HuH-7 (cell line): ENCODE measurements at regions not wholly inside any gene's neighbourhood (a gene's known extent, or its start where the extent isn't known, plus 50 kb on each side); places are given as distances from the start of the nearest gene placed in this dataset.

Experiments used
- DNase-seq: peaks from one replicate; pipeline ENCODE4 v3.0.0; 2011; ENCODE audit warnings: low spot score

DNA sequence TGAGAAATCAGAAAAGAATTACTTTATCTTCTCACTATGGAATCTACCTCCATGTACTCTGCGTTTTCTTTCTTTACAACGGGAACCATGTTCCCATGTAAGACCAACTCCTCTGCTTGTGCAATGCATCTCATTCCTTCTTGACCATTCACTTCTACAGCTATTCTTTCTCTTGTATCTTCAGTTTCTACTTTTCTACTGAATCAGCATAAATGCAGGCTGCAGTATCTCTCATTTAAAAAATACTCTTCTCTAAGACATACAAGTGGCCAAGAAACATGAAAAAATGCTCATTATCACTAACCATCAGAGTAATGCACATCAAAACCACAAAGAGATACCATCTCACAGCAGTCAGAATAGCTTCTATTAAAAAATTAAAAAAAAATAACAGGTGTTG, 74.1 kb upstream of the NANOGP8 start:
- no peak for DNase-seq

DNA sequence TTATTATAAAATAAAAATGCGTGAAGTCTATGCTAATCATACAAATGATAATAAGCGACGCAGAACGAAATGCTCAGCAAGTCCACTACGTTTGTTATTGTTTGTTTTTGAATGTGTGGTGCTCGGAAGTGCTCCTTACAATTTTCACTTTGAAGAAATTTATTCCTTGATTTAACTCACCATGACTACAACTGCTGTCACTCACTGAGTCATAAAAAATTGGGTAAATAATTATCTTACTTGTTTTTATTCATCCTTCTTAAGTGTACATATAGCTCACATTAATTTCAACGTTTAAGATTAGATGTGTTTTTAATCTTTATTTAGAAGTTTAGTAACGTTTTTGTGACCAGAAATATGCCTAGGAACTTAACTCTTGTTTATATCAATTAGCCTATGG, 66.7 kb upstream of the NANOGP8 start:
- no peak for DNase-seq

DNA sequence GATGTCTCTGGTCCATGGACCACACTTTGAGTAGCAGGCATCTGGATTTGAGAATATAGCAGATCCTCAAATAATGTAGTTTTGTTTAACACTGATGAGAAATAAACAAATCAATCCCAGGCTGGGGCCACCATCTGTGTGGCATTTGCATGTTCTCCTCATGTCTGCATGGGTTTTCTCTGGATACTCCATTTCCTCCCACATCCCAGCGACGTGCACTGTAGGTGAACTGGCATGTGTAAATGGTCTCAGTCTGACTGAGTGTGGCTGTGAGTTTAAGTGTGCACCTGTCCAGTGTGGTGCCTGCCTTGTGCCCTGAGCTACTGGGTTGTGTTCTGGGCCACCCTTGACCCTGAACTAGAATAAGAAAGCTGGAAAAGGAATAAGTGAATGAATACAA, 66.3 kb upstream of the NANOGP8 start:
- no peak for DNase-seq

DNA sequence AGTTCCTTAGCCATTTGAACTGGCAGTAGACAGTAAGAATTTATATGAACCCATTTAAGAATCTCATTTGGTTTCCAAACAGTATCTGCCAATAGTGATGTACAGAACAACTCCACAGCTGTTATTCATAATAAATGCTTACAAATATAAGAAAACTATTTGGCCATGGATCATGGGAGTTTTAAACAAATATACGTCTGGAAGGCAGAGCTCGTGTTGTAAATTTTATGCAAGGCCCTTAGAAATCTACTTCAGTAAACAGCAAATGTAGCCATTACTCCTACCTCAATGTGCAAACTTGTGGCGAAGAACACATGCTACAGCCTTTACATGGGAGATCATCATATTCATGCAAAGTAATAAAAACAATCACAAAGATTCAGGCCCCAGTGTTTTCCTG, 65.3 kb upstream of the NANOGP8 start:
- DNase-seq: no peak

DNA sequence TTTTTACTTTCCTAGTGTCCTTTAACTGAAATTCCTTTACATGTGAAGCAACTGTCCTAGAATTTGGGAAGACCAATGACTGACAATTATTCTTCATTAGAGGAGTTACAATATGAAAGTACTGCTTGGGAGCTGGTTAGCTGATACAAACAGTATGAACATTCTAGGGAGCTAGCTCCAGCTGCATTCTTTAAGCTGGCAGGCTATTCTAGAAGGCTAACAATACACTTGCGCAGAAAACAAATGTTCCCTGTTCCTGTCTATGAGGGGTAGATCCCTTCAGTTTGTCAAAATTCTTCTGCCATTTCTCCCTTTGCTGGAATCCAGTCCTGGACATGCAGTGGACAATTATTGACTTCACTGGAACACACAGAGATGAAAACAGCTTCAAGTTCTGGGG, 60.2 kb upstream of the NANOGP8 start:
- no peak for DNase-seq

DNA sequence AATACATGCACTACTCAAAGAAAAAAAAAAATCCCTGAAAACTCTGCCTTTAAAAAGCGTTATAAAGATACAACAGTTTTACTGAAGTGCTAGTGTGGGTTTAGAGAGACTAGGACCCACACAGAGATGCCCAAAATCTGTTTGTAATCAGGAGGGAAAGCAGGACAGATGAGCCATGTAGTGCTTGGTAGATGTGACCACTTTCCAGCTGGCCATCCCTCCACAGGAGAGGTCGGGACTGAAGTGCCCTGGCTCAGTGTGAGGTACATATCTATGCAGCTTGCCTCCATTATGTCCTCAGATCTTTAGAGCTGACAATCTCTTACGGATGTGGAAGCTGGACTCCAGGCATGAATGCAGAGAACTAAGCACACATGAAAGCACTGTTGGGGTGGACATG, 57.5 kb upstream of the NANOGP8 start:
- no peak for DNase-seq

DNA sequence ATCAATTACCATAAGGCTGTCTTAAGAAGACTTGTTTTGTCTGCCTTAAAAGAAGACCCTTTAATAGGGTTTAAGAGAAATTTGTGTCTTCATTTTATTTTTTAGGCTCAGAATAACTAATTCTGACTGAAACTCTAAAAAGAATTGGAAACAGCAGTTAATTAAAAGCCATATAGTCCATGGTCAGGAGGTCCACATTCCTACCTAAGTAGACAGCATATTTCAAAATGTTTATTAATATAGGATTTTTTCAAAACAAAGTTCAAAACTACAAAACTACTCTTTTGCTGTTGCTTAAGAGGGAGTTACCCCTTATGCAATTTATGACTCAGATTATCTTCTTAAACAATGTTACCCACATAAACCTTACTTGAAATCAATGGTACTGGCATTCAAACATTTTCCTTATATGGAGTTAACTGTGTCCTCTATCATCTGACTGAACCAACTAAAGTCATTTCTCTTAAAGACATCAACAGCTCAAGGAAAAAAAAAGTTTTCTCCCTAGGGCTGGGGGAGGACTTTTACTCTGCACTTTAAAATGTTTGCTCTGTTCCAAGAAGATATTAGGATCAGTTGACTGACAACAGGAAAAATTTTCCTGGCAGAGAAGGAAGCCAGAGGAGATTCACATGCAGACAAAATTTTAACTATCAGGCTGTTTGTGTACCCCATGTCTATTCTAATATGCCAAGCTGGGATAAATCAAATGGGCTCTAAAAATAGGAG, 56.8 kb upstream of the NANOGP8 start:
- no peak for DNase-seq

DNA sequence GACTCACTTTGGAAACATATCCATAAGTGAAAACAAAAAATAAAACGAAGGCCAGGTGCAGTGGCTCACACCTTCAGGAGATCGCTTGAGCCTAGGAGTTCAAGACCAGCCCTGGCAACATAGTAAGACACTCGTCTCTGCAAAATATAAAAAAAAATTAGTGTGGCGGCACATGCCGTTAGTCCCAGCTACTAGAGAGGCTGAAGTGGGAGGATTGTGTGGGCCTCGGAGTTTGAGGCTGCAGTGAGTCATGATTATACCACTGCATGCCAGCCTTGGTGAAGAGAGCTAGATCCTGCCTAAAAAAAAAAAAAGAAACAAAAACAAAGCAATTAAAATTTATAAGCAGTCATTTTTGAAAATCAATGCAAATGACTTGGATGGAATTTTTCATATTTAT, 54.7 kb upstream of the NANOGP8 start:
- DNase-seq: no peak

DNA sequence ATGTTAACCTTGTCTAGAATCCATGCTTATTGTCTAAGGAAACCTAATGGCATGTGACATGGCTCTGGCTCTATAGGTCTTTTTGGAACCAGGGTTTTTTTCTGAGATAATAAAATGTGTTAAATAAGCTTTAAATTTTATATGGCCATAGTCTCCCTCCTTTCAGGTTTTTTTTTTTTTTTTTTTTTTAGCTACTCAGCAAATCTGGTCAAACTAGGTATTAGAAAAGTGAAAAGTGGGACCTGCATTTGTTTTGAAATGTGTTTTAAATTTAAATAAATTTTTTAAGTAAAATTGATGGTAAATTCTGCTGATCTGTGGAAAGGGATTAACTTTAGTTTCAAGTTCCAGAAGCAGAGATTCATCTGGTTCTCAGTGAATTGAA, 52.1 kb upstream of the NANOGP8 start:
- DNase-seq: no peak

DNA sequence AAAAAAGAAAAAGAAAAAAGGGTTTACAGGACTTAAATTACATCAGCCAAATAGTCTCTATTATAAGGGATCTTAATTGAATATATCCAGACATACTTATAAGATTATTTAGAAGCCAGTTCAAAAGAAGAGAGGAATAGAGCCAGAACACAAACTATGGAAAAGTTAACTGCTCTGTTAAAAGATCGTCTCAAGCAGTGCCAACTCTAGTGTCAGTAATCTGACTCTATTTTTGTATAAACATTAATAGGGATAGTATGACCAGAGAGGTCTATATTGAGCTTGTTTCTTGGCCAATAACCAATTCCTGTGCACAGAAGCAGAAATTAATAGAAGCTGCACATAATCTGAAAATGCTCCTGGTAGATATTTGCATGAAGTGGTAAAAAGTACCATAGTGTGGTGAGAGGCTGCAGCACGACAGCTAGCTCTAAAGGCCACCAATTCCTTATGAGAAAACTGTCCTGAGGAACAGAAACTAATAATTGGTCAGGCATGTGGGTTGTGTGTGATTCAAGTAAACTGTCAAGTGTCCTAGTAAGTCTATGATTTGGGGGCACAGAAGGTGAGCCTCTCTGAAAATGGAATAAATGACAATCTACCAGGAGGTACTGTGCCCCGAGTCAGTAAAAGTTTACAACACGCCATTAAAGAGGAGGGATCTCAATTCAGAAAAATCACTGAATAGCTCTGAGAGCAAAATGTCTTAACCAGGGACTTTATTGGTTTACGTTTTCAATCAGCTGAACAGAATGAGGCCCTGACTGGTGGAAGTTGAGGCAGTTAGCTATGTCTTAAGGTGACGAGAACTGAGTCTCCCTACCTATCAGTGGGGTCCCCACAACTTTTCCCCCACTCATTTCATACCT, 51.5 kb upstream of the NANOGP8 start:
- DNase-seq: no peak
